ENCODE measurements at regions not wholly inside any gene's neighbourhood (a gene's known extent, or its start where the extent isn't known, plus 50 kb on each side); places are given as distances from the start of the nearest gene placed in this dataset.

GRCh38 chr1:60952612-60953111, 129.7 kb upstream of the NFIA start:
- no peaks in the 10 kb centered on the region for H3K36me3 Mint-ChIP-seq
- H3K4me3 ChIP-seq (replicated peaks in 1 of 3; ENCODE audit: low read depth in 2 of 3, low read length in 3 of 3): no peak overlapping the region
- no peaks in the 10 kb centered on the region for H3K9me3 ChIP-seq (replicated peaks in 1 of 2; ENCODE audit: control insufficient read depth in 1 of 2, insufficient read depth in 1 of 2, low read length in 2 of 2)
- H4K20me1 ChIP-seq (ENCODE audit: insufficient read depth, low read length): no peaks in the 10 kb centered on the region
- TF ChIP-seq CTCF (IDR thresholded peaks at IDR 0.05): no peak
- no peaks in the 10 kb centered on the region for H3K79me2 ChIP-seq (ENCODE audit: insufficient read depth, low read length)
- no peak overlapping the region for H2AFZ ChIP-seq (ENCODE audit: insufficient read depth, low read depth, low read length, poor library complexity, severe bottlenecking)
- peaks cover 6% of the 10 kb centered on the region for H3K4me1 Mint-ChIP-seq
- H3K27me3 Mint-ChIP-seq (ENCODE audit: low read depth in 3 of 3): peaks cover 0 to 7% (median 3%) of the 10 kb centered on the region in 3 donors
- H3K4me1 ChIP-seq (ENCODE audit: control insufficient read depth in 1 of 2, insufficient read depth in 2 of 2, low read length in 2 of 2): peaks cover 0 to 4% of the 10 kb centered on the region in 2 donors
- WGBS (ENCODE audit: insufficient coverage): 100% methylated on average over 9 of the region's 10 CpGs
- H3K27ac ChIP-seq (ENCODE audit: low read depth in 1 of 2, low read length in 2 of 2): no peak overlapping the region
- no peak overlapping the region for H3K4me2 ChIP-seq (replicated peaks; ENCODE audit: extremely low read depth, low read length, poor library complexity, severe bottlenecking)
- H3K9ac ChIP-seq (ENCODE audit: insufficient read depth, low read length, poor library complexity, severe bottlenecking): no peak overlapping the region
- no peaks in the 10 kb centered on the region for H3K27me3 ChIP-seq (ENCODE audit: control insufficient read depth in 2 of 2, insufficient read depth in 2 of 2, low read length in 2 of 2)
- no peaks in the 10 kb centered on the region for H3K36me3 ChIP-seq (replicated peaks in 1 of 2; ENCODE audit: control insufficient read depth in 1 of 2, insufficient read depth in 2 of 2, low read length in 2 of 2)
- DNase-seq: no peak
- intact Hi-C loops (cut with micrococcal nuclease): no loop called here
- H3K27ac Mint-ChIP-seq: no peak overlapping the region
- peaks cover 0 to 7% (median 0%) of the 10 kb centered on the region in 7 donors for H3K9me3 Mint-ChIP-seq
- no peak overlapping the region for H3K4me3 Mint-ChIP-seq

GRCh38 chr1:60950224-60951063, 131.9 kb upstream of the NFIA start:
- Histone ChIP-seq H3K79me2 (ENCODE audit: insufficient read depth, low read length) (no peaks in the 10 kb centered on the region), H3K4me3 (replicated peaks in 1 of 3; ENCODE audit: low read depth in 2 of 3, low read length in 3 of 3) (no peak overlapping the region), H3K27ac (ENCODE audit: low read depth in 1 of 2, low read length in 2 of 2) (no peak overlapping the region), H3K4me1 (ENCODE audit: control insufficient read depth in 1 of 2, insufficient read depth in 2 of 2, low read length in 2 of 2) (peaks cover 0 to 4% of the 10 kb centered on the region in 2 donors), H3K36me3 (replicated peaks in 1 of 2; ENCODE audit: control insufficient read depth in 1 of 2, insufficient read depth in 2 of 2, low read length in 2 of 2) (no peaks in the 10 kb centered on the region), H3K9me3 (replicated peaks in 1 of 2; ENCODE audit: control insufficient read depth in 1 of 2, insufficient read depth in 1 of 2, low read length in 2 of 2) (no peaks in the 10 kb centered on the region), H3K9ac (ENCODE audit: insufficient read depth, low read length, poor library complexity, severe bottlenecking) (no peak overlapping the region), H3K27me3 (ENCODE audit: control insufficient read depth in 2 of 2, insufficient read depth in 2 of 2, low read length in 2 of 2) (no peaks in the 10 kb centered on the region), H3K4me2 (replicated peaks; ENCODE audit: extremely low read depth, low read length, poor library complexity, severe bottlenecking) (no peak overlapping the region), H2AFZ (ENCODE audit: insufficient read depth, low read depth, low read length, poor library complexity, severe bottlenecking) (no peak overlapping the region), H4K20me1 (ENCODE audit: insufficient read depth, low read length) (no peaks in the 10 kb centered on the region)
- Mint-ChIP-seq H3K27me3 (ENCODE audit: low read depth in 3 of 3) (peaks cover 0 to 7% (median 3%) of the 10 kb centered on the region in 3 donors), H3K9me3 (peaks cover 0 to 7% (median 0%) of the 10 kb centered on the region in 7 donors), H3K27ac (no peak overlapping the region), H3K4me1 (peaks cover 6% of the 10 kb centered on the region), H3K36me3 (no peaks in the 10 kb centered on the region), H3K4me3 (no peak overlapping the region)
- intact Hi-C loops (cut with micrococcal nuclease): no loop called here
- 94% methylated on average over 9 of the region's 9 CpGs for WGBS (ENCODE audit: insufficient coverage)
- no peak for DNase-seq
- no peak for TF ChIP-seq CTCF (IDR thresholded peaks at IDR 0.05)
